AG20443 (cell line): ENCODE measurements at regions not wholly inside any gene's neighbourhood (a gene's known extent, or its start where the extent isn't known, plus 50 kb on each side); places are given as distances from the start of the nearest gene placed in this dataset.
A peak's percentile ranks its signal among the peaks of the same experiment; 100 is the strongest.
"Not testable (repeated sequence)": the region's sequence is repeated elsewhere in the genome, so short reads cannot be mapped to it uniquely, and the experiment has no call there.

Source experiments
- DNase-seq: peaks from one replicate; pipeline ENCODE4 v3.0.0; 2012; ENCODE audit warnings: low spot score, mixed read lengths

GRCh38 chr15:55126111-55126510 is 70.6 kb downstream of the RSL24D1 start:
- DNase-seq = no peak

- DNase-seq = no peak
These were observed 72.1 kb downstream of the RSL24D1 start for GRCh38 chr15:55124616-55125015.

GRCh38 chr15:55118344-55118870 is 78.3 kb downstream of the RSL24D1 start:
- DNase-seq = no peak

GRCh38 chr15:55116636-55117035 is 80.1 kb downstream of the RSL24D1 start:
- no peak for DNase-seq

GRCh38 chr15:55113736-55114135 is 83.0 kb downstream of the RSL24D1 start:
- DNase-seq = no peak

- no peak for DNase-seq
These were observed 84.0 kb downstream of the RSL24D1 start for GRCh38 chr15:55112706-55113105.

- DNase-seq = no peak
These were observed 86.3 kb downstream of the RSL24D1 start for GRCh38 chr15:55110446-55110845.

- peak; percentile 66 for DNase-seq
These were observed 87.8 kb downstream of the RSL24D1 start for GRCh38 chr15:55108858-55109518.

- DNase-seq = no peak
These were observed 88.3 kb downstream of the RSL24D1 start for GRCh38 chr15:55108448-55108847.

GRCh38 chr15:55106155-55106554 is 90.6 kb downstream of the RSL24D1 start:
- DNase-seq = no peak

- DNase-seq = no peak
These were observed 102.6 kb downstream of the RSL24D1 start for GRCh38 chr15:55094136-55094535.

- no peak for DNase-seq
These were observed 108.5 kb downstream of the RSL24D1 start for GRCh38 chr15:55088207-55088606.

- no peak for DNase-seq
These were observed 112.1 kb downstream of the RSL24D1 start for GRCh38 chr15:55084673-55085072.

GRCh38 chr15:55084216-55084615 is 112.5 kb downstream of the RSL24D1 start:
- DNase-seq = no peak

- DNase-seq = not testable (repeated sequence)
These were observed 119.7 kb downstream of the RSL24D1 start for GRCh38 chr15:55077052-55077451.

GRCh38 chr15:55074431-55074830 is 122.3 kb downstream of the RSL24D1 start:
- DNase-seq = no peak

- not testable (repeated sequence) for DNase-seq
These were observed 132.8 kb downstream of the RSL24D1 start for GRCh38 chr15:55063970-55064369.

GRCh38 chr15:55060836-55061235 is 135.9 kb downstream of the RSL24D1 start:
- DNase-seq = no peak

- no peak for DNase-seq
These were observed 140.2 kb downstream of the RSL24D1 start for GRCh38 chr15:55056500-55056899.

GRCh38 chr15:55044162-55044561 is 152.6 kb downstream of the RSL24D1 start:
- no peak for DNase-seq

- DNase-seq = no peak
These were observed 159.7 kb downstream of the RSL24D1 start for GRCh38 chr15:55037071-55037470.

GRCh38 chr15:55035749-55036148 is 161.0 kb downstream of the RSL24D1 start:
- no peak for DNase-seq

GRCh38 chr15:55033574-55033973 is 163.2 kb downstream of the RSL24D1 start:
- DNase-seq = no peak

- no peak for DNase-seq
These were observed 165.0 kb downstream of the RSL24D1 start for GRCh38 chr15:55031727-55032126.
